GM23338 (cell line): ENCODE measurements at regions not wholly inside any gene's neighbourhood (a gene's known extent, or its start where the extent isn't known, plus 50 kb on each side); places are given as distances from the start of the nearest gene placed in this dataset.

Source experiments
- CREB1 ChIP-seq: fragments of 250-450 bp; sonication (Bioruptor Pico); IDR thresholded peaks from 2 replicates; pipeline ENCODE4 v1.5.0; 2020; ENCODE audit warnings: low read depth, mild to moderate bottlenecking, moderate library complexity
- CTCF ChIP-seq, 2 experiments: fragments of 200-600 bp in 1 of 2; sonication (generic) in 1 of 2; conservative IDR thresholded peaks; 2 replicates each; pipeline versions ENCODE4 v1.5.1 to v1.6.1; 2016 to 2017; ENCODE audit warnings: antibody characterized with exemption in 2 of 2, low read depth in 2 of 2, mild to moderate bottlenecking in 2 of 2, moderate library complexity in 1 of 2
- ETS1 ChIP-seq: IDR thresholded peaks from 2 replicates; pipeline ENCODE4 v1.6.1; 2016; ENCODE audit warnings: antibody characterized with exemption
- EZH2 ChIP-seq: fragments of 200-600 bp; sonication (generic); IDR thresholded peaks from one replicate; pipeline ENCODE4 v1.8.0; 2017; ENCODE audit warnings: antibody characterized with exemption, mild to moderate bottlenecking, low read depth; ENCODE audit not compliant: unreplicated experiment
- JUNB ChIP-seq: IDR thresholded peaks from one replicate; pipeline ENCODE4 v1.6.1; 2016; ENCODE audit warnings: antibody characterized with exemption; ENCODE audit not compliant: unreplicated experiment
- NANOG ChIP-seq: IDR thresholded peaks from 2 replicates; pipeline ENCODE4 v1.6.1; 2016; ENCODE audit warnings: antibody characterized with exemption, borderline replicate concordance
- STAT1 ChIP-seq: IDR thresholded peaks from one replicate; pipeline ENCODE4 v1.6.1; 2016; ENCODE audit warnings: antibody characterized with exemption; ENCODE audit not compliant: unreplicated experiment
- ZNF331 ChIP-seq: fragments of 250-450 bp; sonication (Bioruptor Pico); IDR thresholded peaks from 2 replicates; pipeline ENCODE4 v1.5.0; 2020; ENCODE audit warnings: low read depth, mild to moderate bottlenecking, moderate library complexity
- ZNF462 ChIP-seq: fragments of 250-450 bp; sonication (Bioruptor Pico); IDR thresholded peaks from 2 replicates; pipeline ENCODE4 v1.5.0; 2020; ENCODE audit warnings: mild to moderate bottlenecking, moderate library complexity

- TF ChIP-seq ZNF462 (CRISPR knock-in tag) = no peak
- TF ChIP-seq NANOG = no peak
- TF ChIP-seq EZH2 = no peak
- no peak for TF ChIP-seq JUNB
- TF ChIP-seq ZNF331 (CRISPR knock-in tag) = no peak
- TF ChIP-seq CTCF (conservative IDR thresholded peaks at IDR 0.05; ENCODE audit: low read depth in 2 of 2) = no peak
- no peak for TF ChIP-seq CREB1 (CRISPR knock-in tag)
- no peak for TF ChIP-seq STAT1
- no peak for TF ChIP-seq ETS1
Measured at GRCh38 chr5:174247301-174247700, 201.8 kb downstream of the NSG2 start (continued).
